ENCODE measurements at regions not wholly inside any gene's neighbourhood (a gene's known extent, or its start where the extent isn't known, plus 50 kb on each side); places are given as distances from the start of the nearest gene placed in this dataset.
"Not testable (repeated sequence)": the region's sequence is repeated elsewhere in the genome, so short reads cannot be mapped to it uniquely, and the experiment has no call there.

- DNase-seq = no peak
Observed at GRCh38 chr3:75320369-75320768, 343.8 kb upstream of the FRG2C start.

- DNase-seq = no peak
Observed at GRCh38 chr3:75321060-75321459, 343.1 kb upstream of the FRG2C start.

GRCh38 chr3:75323936-75324335, 340.2 kb upstream of the FRG2C start:
- peak; percentile 24 to 48 (median 46) for DNase-seq

- no peak for DNase-seq
Observed at GRCh38 chr3:75325716-75326115, 338.4 kb upstream of the FRG2C start.

- no peak for DNase-seq
Observed at GRCh38 chr3:75327453-75327852, 336.7 kb upstream of the FRG2C start.

GRCh38 chr3:75329476-75330097, 334.5 kb upstream of the FRG2C start:
- no peak for DNase-seq

- not testable (repeated sequence) for DNase-seq
Observed at GRCh38 chr3:75330446-75330845, 333.7 kb upstream of the FRG2C start.

- DNase-seq = not testable (repeated sequence)
Observed at GRCh38 chr3:75332090-75332489, 332.0 kb upstream of the FRG2C start.

GRCh38 chr3:75332794-75333193, 331.3 kb upstream of the FRG2C start:
- DNase-seq = peak; percentile 70 to 88 (median 82)

- no peak for DNase-seq
Observed at GRCh38 chr3:75334299-75334698, 329.8 kb upstream of the FRG2C start.

- no peak for DNase-seq
Observed at GRCh38 chr3:75337226-75337900, 326.8 kb upstream of the FRG2C start.

GRCh38 chr3:75338342-75338741, 325.8 kb upstream of the FRG2C start:
- no peak for DNase-seq

- DNase-seq = peak in 1 of 3 donors; percentile 55
Observed at GRCh38 chr3:75341324-75342067, 322.6 kb upstream of the FRG2C start.

GRCh38 chr3:75342425-75342824, 321.7 kb upstream of the FRG2C start:
- no peak for DNase-seq

GRCh38 chr3:75350536-75350935, 313.6 kb upstream of the FRG2C start:
- peak in 1 of 3 donors; percentile 61 for DNase-seq

GRCh38 chr3:75362086-75362784, 301.9 kb upstream of the FRG2C start:
- DNase-seq = not testable (repeated sequence)

GRCh38 chr3:75372964-75373363, 291.2 kb upstream of the FRG2C start:
- DNase-seq = not testable (repeated sequence)

- DNase-seq = not testable (repeated sequence)
Observed at GRCh38 chr3:75379840-75380239, 284.3 kb upstream of the FRG2C start.

- DNase-seq = no peak
Observed at GRCh38 chr3:75380276-75380771, 283.8 kb upstream of the FRG2C start.

- not testable (repeated sequence) for DNase-seq
Observed at GRCh38 chr3:75384016-75384415, 280.1 kb upstream of the FRG2C start.

- DNase-seq = peak; percentile 6 to 25 (median 16)
Observed at GRCh38 chr3:75388486-75389124, 275.5 kb upstream of the FRG2C start.

Measured in muscle of back (tissue), 3 donors.